H1 (cell line): ENCODE measurements at regions not wholly inside any gene's neighbourhood (a gene's known extent, or its start where the extent isn't known, plus 50 kb on each side); places are given as distances from the start of the nearest gene placed in this dataset.

ENCODE experiments used
- CTCF ChIA-PET: fragments of 300-600 bp; sonication (Branson Sonifier 250); formaldehyde crosslinking; loops from one replicate; lab custom pipeline; 2021; ENCODE audit not compliant: partially characterized antibody; lab: Charles Lee
- POLR2A ChIA-PET: fragments of 300-600 bp; sonication (Branson Sonifier 250); formaldehyde crosslinking; loops from one replicate; lab custom pipeline; 2021; ENCODE audit warnings: inconsistent platforms; ENCODE audit not compliant: partially characterized antibody; lab: Charles Lee
- DNase-seq, 2 experiments: peaks; one replicate each; pipeline versions ENCODE4 v3.0.0 to v3.0.0-alpha.2; 2010 to 2022; ENCODE audit warnings: low spot score in 2 of 2, low read depth in 1 of 2, mixed read lengths in 1 of 2
- FAIRE-seq: peaks from 2 replicates; lab custom pipeline; 2011; peaks lifted over from hg19 to GRCh38; lab: Jason Lieb, UNC
- H2AFZ ChIP-seq: 2 replicates; pipeline ENCODE4 v1.8.1; 2012; ENCODE audit warnings: low read length, inconsistent platforms
- H2AK5ac ChIP-seq: 2 replicates; pipeline ENCODE4 v1.6.1; 2013; ENCODE audit warnings: low read depth, low read length
- H2BK120ac ChIP-seq: replicated peaks from 2 replicates; pipeline ENCODE3; 2013; ENCODE audit warnings: low read depth, low read length, inconsistent platforms
- H2BK12ac ChIP-seq: 2 replicates; pipeline ENCODE4 v1.6.1; 2013; ENCODE audit warnings: low read depth, low read length
- H2BK15ac ChIP-seq: 2 replicates; pipeline ENCODE4 v1.6.1; 2013; ENCODE audit warnings: low read length
- H2BK20ac ChIP-seq: 2 replicates; pipeline ENCODE4 v1.6.1; 2013; ENCODE audit warnings: low read length
- H2BK5ac ChIP-seq: 2 replicates; pipeline ENCODE4 v1.6.1; 2013; ENCODE audit warnings: low read depth, low read length
- H3K14ac ChIP-seq: 2 replicates; pipeline ENCODE4 v1.6.1; 2013; ENCODE audit warnings: inconsistent platforms; ENCODE audit not compliant: insufficient read length
- H3K18ac ChIP-seq: 2 replicates; pipeline ENCODE4 v1.6.1; 2013; ENCODE audit warnings: low read length; ENCODE audit errors: extremely low read depth
- H3K23ac ChIP-seq: 2 replicates; pipeline ENCODE4 v1.6.1; 2013; ENCODE audit warnings: inconsistent platforms; ENCODE audit not compliant: insufficient read length
- H3K23me2 ChIP-seq: 2 replicates; pipeline ENCODE4 v1.6.1; 2013; ENCODE audit warnings: low read depth, low read length
- H3K27ac ChIP-seq: 2 replicates; pipeline ENCODE4 v1.6.1; 2011; ENCODE audit warnings: low read depth, low read length, inconsistent platforms
- H3K27me3 ChIP-seq, 4 experiments: replicated peaks in 1 of 4; 1 replicate in 1 of 4; 2 replicates in 3 of 4; pipeline versions ENCODE4 v1.6.1 to v1.8.1; 2011 to 2013; ENCODE audit warnings: low read length in 3 of 4, mild to moderate bottlenecking in 3 of 4, inconsistent platforms in 2 of 4, mixed read lengths in 2 of 4, moderate library complexity in 1 of 4; ENCODE audit not compliant: control insufficient read depth in 3 of 4, insufficient read depth in 3 of 4; ENCODE audit errors: extremely low read depth in 1 of 4
- H3K36me3 ChIP-seq, 4 experiments: 2 replicates each; pipeline versions ENCODE4 v1.6.1 to v1.8.1; 2011 to 2013; ENCODE audit warnings: mild to moderate bottlenecking in 4 of 4, low read length in 3 of 4, moderate library complexity in 2 of 4, control low read depth in 1 of 4, inconsistent platforms in 1 of 4; ENCODE audit not compliant: insufficient read depth in 4 of 4, control insufficient read depth in 2 of 4
- H3K4ac ChIP-seq: replicated peaks from 2 replicates; pipeline ENCODE3; 2013; ENCODE audit warnings: low read length, low read depth, mixed read lengths, inconsistent platforms; ENCODE audit not compliant: insufficient read length
- H3K4me1 ChIP-seq, 4 experiments: replicated peaks in 1 of 4; 1 replicate in 1 of 4; 2 replicates in 3 of 4; pipeline versions ENCODE4 v1.6.1 to v1.8.1; 2011 to 2013; ENCODE audit warnings: low read length in 3 of 4, inconsistent platforms in 2 of 4, mixed read lengths in 1 of 4; ENCODE audit not compliant: insufficient read depth in 4 of 4, control insufficient read depth in 3 of 4
- H3K4me2 ChIP-seq, 2 experiments: 2 replicates each; pipeline versions ENCODE4 v1.6.1 to v1.8.1; 2011 to 2013; ENCODE audit warnings: low read depth in 2 of 2, low read length in 2 of 2, control low read depth in 1 of 2, inconsistent platforms in 1 of 2, mild to moderate bottlenecking in 1 of 2; ENCODE audit not compliant: insufficient read depth in 1 of 2
- H3K4me3 ChIP-seq, 4 experiments: fragments of 200-600, 300-600 bp in 1 of 4; sonication (generic), shearing (Covaris generic), sonication (Bioruptor Twin) in 1 of 4; 2 replicates each; pipeline versions ENCODE4 v1.5.1 to v1.8.1; 2011 to 2016; ENCODE audit warnings: low read length in 4 of 4, low read depth in 3 of 4, control low read depth in 2 of 4, inconsistent platforms in 2 of 4, mild to moderate bottlenecking in 2 of 4, mixed read lengths in 1 of 4, moderate library complexity in 1 of 4; ENCODE audit not compliant: insufficient read depth in 2 of 4; ENCODE audit errors: extremely low read depth in 1 of 4
- H3K56ac ChIP-seq: replicated peaks from 2 replicates; pipeline ENCODE3; 2013; ENCODE audit warnings: low read depth, mild to moderate bottlenecking, mixed read lengths, low read length, inconsistent platforms; ENCODE audit not compliant: insufficient read length
- H3K79me1 ChIP-seq: 2 replicates; pipeline ENCODE4 v1.6.1; 2013; ENCODE audit warnings: low read depth, low read length, control low read depth
- H3K79me2 ChIP-seq, 2 experiments: 2 replicates each; pipeline versions ENCODE4 v1.6.1 to v1.8.1; 2012 to 2013; ENCODE audit warnings: low read length in 2 of 2, mild to moderate bottlenecking in 2 of 2, inconsistent platforms in 1 of 2; ENCODE audit not compliant: insufficient read depth in 2 of 2, control insufficient read depth in 1 of 2
- H3K9ac ChIP-seq, 4 experiments: replicated peaks in 1 of 4; 1 replicate in 1 of 4; 2 replicates in 3 of 4; pipeline versions ENCODE4 v1.6.1 to v1.8.1; 2011 to 2013; ENCODE audit warnings: low read depth in 3 of 4, low read length in 3 of 4, control low read depth in 2 of 4, mild to moderate bottlenecking in 2 of 4, moderate library complexity in 2 of 4, inconsistent platforms in 1 of 4; ENCODE audit errors: extremely low read depth in 1 of 4
- H3K9me3 ChIP-seq, 2 experiments: 2 replicates each; pipeline versions ENCODE4 v1.6.1 to v1.8.1; 2012 to 2013; ENCODE audit warnings: mild to moderate bottlenecking in 2 of 2, moderate library complexity in 2 of 2, control low read depth in 1 of 2, inconsistent platforms in 1 of 2, low read depth in 1 of 2, low read length in 1 of 2, mixed read lengths in 1 of 2; ENCODE audit not compliant: insufficient read depth in 2 of 2
- H4K20me1 ChIP-seq, 2 experiments: replicated peaks in 1 of 2; 2 replicates each; pipeline versions ENCODE3 to v1.8.1; 2011 to 2013; ENCODE audit warnings: inconsistent platforms in 2 of 2, low read length in 2 of 2, mild to moderate bottlenecking in 1 of 2; ENCODE audit not compliant: insufficient read depth in 2 of 2, control insufficient read depth in 1 of 2
- H4K5ac ChIP-seq: 2 replicates; pipeline ENCODE4 v1.6.1; 2013; ENCODE audit warnings: low read length, low read depth, mixed read lengths, inconsistent platforms; ENCODE audit not compliant: insufficient read length
- H4K8ac ChIP-seq: 2 replicates; pipeline ENCODE4 v1.8.0; 2013; ENCODE audit warnings: mild to moderate bottlenecking, moderate library complexity, low read length, inconsistent platforms; ENCODE audit not compliant: insufficient read depth; ENCODE audit errors: extremely low read depth
- H4K91ac ChIP-seq: replicated peaks from 2 replicates; pipeline ENCODE3; 2013; ENCODE audit warnings: low read length, mixed read lengths, inconsistent platforms; ENCODE audit not compliant: insufficient read length
- ASH2L ChIP-seq: fragments of 200-600, 300-600 bp; sonication (generic); IDR thresholded peaks from one replicate; pipeline ENCODE4 v1.7.1; 2017; ENCODE audit warnings: low read length
- JUN ChIP-seq: IDR thresholded peaks from 2 replicates; pipeline ENCODE4 v1.6.1; 2011; ENCODE audit warnings: low read depth, mild to moderate bottlenecking, improper control_type of control experiment, low read length
- KDM5A ChIP-seq: fragments of 200-600 bp; IDR thresholded peaks from 2 replicates; pipeline ENCODE4 v1.7.1; 2012; ENCODE audit warnings: mild to moderate bottlenecking, low read length, inconsistent platforms, mixed read lengths
- RFX5 ChIP-seq: IDR thresholded peaks from 2 replicates; pipeline ENCODE4 v1.6.1; 2011; ENCODE audit warnings: low read depth, low read length, improper control_type of control experiment, borderline replicate concordance
- RXRA ChIP-seq: IDR thresholded peaks from 2 replicates; pipeline ENCODE4 v1.6.1; 2011; ENCODE audit warnings: low read depth, mild to moderate bottlenecking, low read length, moderate library complexity; ENCODE audit not compliant: insufficient read depth
- SP2 ChIP-seq: IDR thresholded peaks from 2 replicates; pipeline ENCODE4 v1.6.1; 2012; ENCODE audit warnings: mild to moderate bottlenecking, low read length, inconsistent platforms
- SUZ12 ChIP-seq: fragments of 200-600 bp; sonication (generic); IDR thresholded peaks from 2 replicates; pipeline ENCODE4 v1.6.1; 2012; ENCODE audit warnings: mild to moderate bottlenecking, inconsistent platforms, low read length, moderate library complexity, mixed read lengths
- TAF7 ChIP-seq: optimal IDR thresholded peaks from 2 replicates; pipeline ENCODE3; 2011; ENCODE audit warnings: low read depth, mild to moderate bottlenecking, inconsistent platforms, low read length, moderate library complexity, borderline replicate concordance
- TCF12 ChIP-seq: IDR thresholded peaks from 2 replicates; pipeline ENCODE4 v1.6.1; 2011; ENCODE audit warnings: low read depth, mild to moderate bottlenecking, low read length
- TF ChIP-seq, protein P1 (sequence below): IDR thresholded peaks from 2 replicates; pipeline ENCODE4 v1.6.1; 2012; ENCODE audit warnings: low read length, inconsistent platforms

DNA sequence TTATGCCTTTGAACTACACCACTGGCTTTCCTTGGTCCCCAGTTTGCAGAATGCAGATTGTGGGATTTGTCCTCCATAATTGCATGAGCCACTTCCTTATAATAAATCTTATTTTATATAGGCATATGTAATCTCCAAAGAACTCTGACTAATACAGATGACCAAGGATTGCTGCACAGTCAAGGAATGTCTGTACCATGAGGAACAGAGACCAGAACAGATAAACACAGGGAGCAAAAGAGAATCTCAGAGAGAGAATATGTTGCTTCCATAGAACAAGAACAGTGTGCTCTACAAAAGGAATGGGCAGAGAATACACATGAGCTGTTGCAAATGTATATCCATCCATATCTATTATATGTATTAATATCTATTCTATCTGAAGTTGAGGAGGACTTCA, 111.1 kb downstream of the ADRA2C start:
- H2AFZ ChIP-seq, result no peak overlapping the region
- ChIA-PET POLR2A (interaction anchor here (2.0 kb wide), 1 partner anchor 20 kb away, joined by 5 read pairs; no protein-coding TSS in a partner anchor), CTCF (interaction anchor here (1.4 to 6.7 kb wide), 5 partner anchors 11 to 111 kb away, joined by 4 to 38 read pairs (median 7); partner anchors contain the start of gene ADRA2C)
- no peak overlapping the region for H2BK5ac ChIP-seq
- H3K27ac ChIP-seq, result no peak overlapping the region
- FAIRE-seq (no peak), DNase-seq (no peak)
- H3K14ac ChIP-seq, result no peak overlapping the region
- H3K4me2 ChIP-seq, result no peak overlapping the region
- no peaks in the 10 kb centered on the region for H3K36me3 ChIP-seq
- no peak overlapping the region for H3K18ac ChIP-seq
- no peak overlapping the region for H3K56ac ChIP-seq
- no peak overlapping the region for H2BK12ac ChIP-seq
- TF ChIP-seq ASH2L, result no peak
- no peak for TF ChIP-seq SP2
- no peak for TF ChIP-seq SUZ12
- TF ChIP-seq JUN, result no peak
- TF ChIP-seq TCF12, result no peak
- no peak for TF ChIP-seq KDM5A
- TF ChIP-seq RXRA, result no peak
- TF ChIP-seq RFX5, result no peak
- TF ChIP-seq, protein P1, sequence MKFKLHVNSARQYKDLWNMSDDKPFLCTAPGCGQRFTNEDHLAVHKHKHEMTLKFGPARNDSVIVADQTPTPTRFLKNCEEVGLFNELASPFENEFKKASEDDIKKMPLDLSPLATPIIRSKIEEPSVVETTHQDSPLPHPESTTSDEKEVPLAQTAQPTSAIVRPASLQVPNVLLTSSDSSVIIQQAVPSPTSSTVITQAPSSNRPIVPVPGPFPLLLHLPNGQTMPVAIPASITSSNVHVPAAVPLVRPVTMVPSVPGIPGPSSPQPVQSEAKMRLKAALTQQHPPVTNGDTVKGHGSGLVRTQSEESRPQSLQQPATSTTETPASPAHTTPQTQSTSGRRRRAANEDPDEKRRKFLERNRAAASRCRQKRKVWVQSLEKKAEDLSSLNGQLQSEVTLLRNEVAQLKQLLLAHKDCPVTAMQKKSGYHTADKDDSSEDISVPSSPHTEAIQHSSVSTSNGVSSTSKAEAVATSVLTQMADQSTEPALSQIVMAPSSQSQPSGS, result no peak
- TF ChIP-seq TAF7, result no peak
- peaks cover 7% of the 10 kb centered on the region; the same call in 1 of the 2 replicates for H3K23me2 ChIP-seq
- no peak overlapping the region for H3K23ac ChIP-seq
- 0 out of 2 replicates have a peak overlapping the region, but pooled peaks have one; percentile 31 for H2BK15ac ChIP-seq
- H3K4ac ChIP-seq, result no peak overlapping the region
- peaks cover 4 to 28% (median 20%) of the 10 kb centered on the region in 4 experiments for H3K27me3 ChIP-seq
- no peak overlapping the region for H2BK120ac ChIP-seq
- no peak overlapping the region for H3K9ac ChIP-seq
- H2AK5ac ChIP-seq, result no peak overlapping the region
- peaks cover 0 to 27% (median 9%) of the 10 kb centered on the region in 4 experiments; a peak in 6 of 7 replicates for H3K4me1 ChIP-seq
- H2BK20ac ChIP-seq, result no peak overlapping the region
- no peaks in the 10 kb centered on the region for H3K79me1 ChIP-seq
- no peak overlapping the region for H4K8ac ChIP-seq
- H4K91ac ChIP-seq, result no peak overlapping the region
- no peaks in the 10 kb centered on the region for H3K79me2 ChIP-seq
- no peak overlapping the region for H3K4me3 ChIP-seq
- no peaks in the 10 kb centered on the region for H4K20me1 ChIP-seq
- no peaks in the 10 kb centered on the region for H3K9me3 ChIP-seq
- H4K5ac ChIP-seq, result no peak overlapping the region
